IMR-90 (cell line): ENCODE measurements at regions not wholly inside any gene's neighbourhood (a gene's known extent, or its start where the extent isn't known, plus 50 kb on each side); places are given as distances from the start of the nearest gene placed in this dataset.

Source experiments
- ATAC-seq: fragments of 200-7000 bp; cut with Tn5 transposase; 2 replicates; pipeline ENCODE4 v1.9.1; 2020; ENCODE audit warnings: low read depth, mild to moderate bottlenecking, moderate library complexity
- BruUV-seq: library from RNA; stranded (reverse); fragments of 400-500 nt; replicated peaks from 2 replicates; lab custom pipeline; 2021; lab: Mats Ljungman, UMichigan
- CTCF ChIA-PET: fragments of 300-600 bp; formaldehyde crosslinking; extraction: SDS; loops from one replicate; lab custom pipeline; 2021; ENCODE audit warnings: antibody characterized with exemption; lab: Yijun Ruan, JAX
- POLR2A ChIA-PET: fragments of 300-600 bp; sonication (Branson Sonifier 250); formaldehyde crosslinking; loops from one replicate; lab custom pipeline; 2022; ENCODE audit warnings: antibody characterized with exemption; ENCODE audit not compliant: unreplicated experiment; lab: Charles Lee
- DNase-seq: peaks from one replicate; pipeline ENCODE4 v3.0.0; 2013
- H2AFZ ChIP-seq: replicated peaks from 2 replicates; pipeline ENCODE3; 2013; ENCODE audit warnings: low read length, mild to moderate bottlenecking; ENCODE audit not compliant: poor library complexity
- H2AK5ac ChIP-seq: 2 replicates; pipeline ENCODE4 v1.6.1; 2013; ENCODE audit warnings: low read depth, low read length, inconsistent platforms
- H2AK9ac ChIP-seq: replicated peaks from 2 replicates; pipeline ENCODE3; 2013; ENCODE audit warnings: mild to moderate bottlenecking, low read depth, low read length, moderate library complexity; ENCODE audit not compliant: poor library complexity
- H2BK120ac ChIP-seq: 2 replicates; pipeline ENCODE4 v1.6.1; 2013; ENCODE audit warnings: low read depth, low read length, inconsistent platforms
- H2BK15ac ChIP-seq: 3 replicates; pipeline ENCODE4 v1.6.1; 2013; ENCODE audit warnings: low read depth, low read length, inconsistent platforms
- H2BK20ac ChIP-seq: 2 replicates; pipeline ENCODE4 v1.6.1; 2013; ENCODE audit warnings: low read depth, mild to moderate bottlenecking, inconsistent platforms, low read length, moderate library complexity
- H2BK5ac ChIP-seq: 2 replicates; pipeline ENCODE4 v1.6.1; 2013; ENCODE audit warnings: mild to moderate bottlenecking, low read depth, low read length, inconsistent platforms; ENCODE audit not compliant: poor library complexity, severe bottlenecking
- H3K14ac ChIP-seq: replicated peaks from 2 replicates; pipeline ENCODE4 v1.6.1; 2013; ENCODE audit warnings: low read depth, low read length, inconsistent platforms
- H3K18ac ChIP-seq: 2 replicates; pipeline ENCODE4 v1.6.1; 2013; ENCODE audit warnings: low read depth, low read length, control low read depth
- H3K23ac ChIP-seq: 2 replicates; pipeline ENCODE4 v1.6.1; 2013; ENCODE audit warnings: low read depth, low read length, inconsistent platforms
- H3K27ac ChIP-seq: 2 replicates; pipeline ENCODE4 v1.5.1; 2013; ENCODE audit warnings: mild to moderate bottlenecking, control low read depth, low read length; ENCODE audit not compliant: insufficient read depth
- H3K27me3 ChIP-seq: 2 replicates; pipeline ENCODE4 v1.6.1; 2013; ENCODE audit warnings: low read length; ENCODE audit not compliant: control insufficient read depth, insufficient read depth
- H3K36me3 ChIP-seq: 2 replicates; pipeline ENCODE4 v1.6.1; 2013; ENCODE audit warnings: low read length, mixed read lengths; ENCODE audit not compliant: control insufficient read depth, insufficient read depth
- H3K4ac ChIP-seq: 2 replicates; pipeline ENCODE4 v1.6.1; 2013; ENCODE audit warnings: low read depth, low read length, inconsistent platforms
- H3K4me1 ChIP-seq: 2 replicates; pipeline ENCODE4 v1.6.1; 2013; ENCODE audit warnings: low read length, mixed read lengths; ENCODE audit not compliant: control insufficient read depth, insufficient read depth
- H3K4me2 ChIP-seq: 2 replicates; pipeline ENCODE4 v1.6.1; 2013; ENCODE audit warnings: low read depth, mild to moderate bottlenecking, control low read depth, low read length, moderate library complexity
- H3K4me3 ChIP-seq: 2 replicates; pipeline ENCODE4 v1.5.1; 2013; ENCODE audit warnings: low read depth, mild to moderate bottlenecking, control low read depth, low read length, moderate library complexity; ENCODE audit not compliant: insufficient read depth
- H3K56ac ChIP-seq: 2 replicates; pipeline ENCODE4 v1.6.1; 2013; ENCODE audit warnings: low read length, inconsistent platforms; ENCODE audit not compliant: insufficient read depth; ENCODE audit errors: extremely low read depth
- H3K79me1 ChIP-seq, 2 experiments: 2 replicates each; pipeline ENCODE4 v1.6.1; 2013; ENCODE audit warnings: low read length in 2 of 2, inconsistent platforms in 1 of 2, low read depth in 1 of 2
- H3K9ac ChIP-seq: 2 replicates; pipeline ENCODE4 v1.6.1; 2013; ENCODE audit warnings: low read depth, low read length, control low read depth
- H3K9me1 ChIP-seq: 2 replicates; pipeline ENCODE4 v1.6.1; 2013; ENCODE audit warnings: low read length, inconsistent platforms; ENCODE audit not compliant: insufficient read depth
- H3K9me3 ChIP-seq: 2 replicates; pipeline ENCODE4 v1.6.1; 2013; ENCODE audit warnings: low read length; ENCODE audit not compliant: control insufficient read depth, insufficient read depth
- H4K20me1 ChIP-seq: 2 replicates; pipeline ENCODE4 v1.6.1; 2013; ENCODE audit warnings: low read length, inconsistent platforms; ENCODE audit not compliant: insufficient read depth
- H4K5ac ChIP-seq: 2 replicates; pipeline ENCODE4 v1.6.1; 2013; ENCODE audit warnings: mild to moderate bottlenecking, low read depth, low read length, control low read depth
- H4K8ac ChIP-seq, 2 experiments: 2 replicates each; pipeline ENCODE4 v1.6.1; 2013; ENCODE audit warnings: low read depth in 2 of 2, low read length in 2 of 2, control low read depth in 1 of 2, inconsistent platforms in 1 of 2
- H4K91ac ChIP-seq: 2 replicates; pipeline ENCODE4 v1.6.1; 2013; ENCODE audit warnings: low read depth, low read length, inconsistent platforms; ENCODE audit not compliant: insufficient read depth
- BHLHE40 ChIP-seq: fragments of 150-350 bp; IDR thresholded peaks from 2 replicates; pipeline ENCODE4 v1.6.1; 2016; ENCODE audit warnings: mild to moderate bottlenecking, low read depth, low read length
- CEBPB ChIP-seq: IDR thresholded peaks from 2 replicates; pipeline ENCODE4 v1.6.1; 2012; ENCODE audit warnings: low read depth, low read length, improper control_type of control experiment
- CHD1 ChIP-seq: IDR thresholded peaks from 2 replicates; pipeline ENCODE4 v1.6.1; 2012; ENCODE audit warnings: low read depth, low read length, improper control_type of control experiment
- FOS ChIP-seq: fragments of 150-350 bp; IDR thresholded peaks from 2 replicates; pipeline ENCODE4 v1.6.1; 2016; ENCODE audit warnings: low read depth, low read length
- MAFK ChIP-seq: IDR thresholded peaks from 2 replicates; pipeline ENCODE4 v1.6.1; 2012; ENCODE audit warnings: low read depth, low read length, improper control_type of control experiment
- MAZ ChIP-seq: IDR thresholded peaks from 2 replicates; pipeline ENCODE4 v1.6.1; 2012; ENCODE audit warnings: low read depth, mild to moderate bottlenecking, low read length, improper control_type of control experiment, moderate library complexity, borderline replicate concordance
- MXI1 ChIP-seq: IDR thresholded peaks from 2 replicates; pipeline ENCODE4 v1.6.1; 2012; ENCODE audit warnings: low read depth, mild to moderate bottlenecking, low read length, moderate library complexity, borderline replicate concordance
- NFE2L2 ChIP-seq: fragments of 150-350 bp; IDR thresholded peaks from 2 replicates; pipeline ENCODE4 v1.6.1; 2016; ENCODE audit warnings: low read depth, mild to moderate bottlenecking, low read length
- POLR2A ChIP-seq: IDR thresholded peaks from 2 replicates; pipeline ENCODE4 v1.6.1; 2012; ENCODE audit warnings: mild to moderate bottlenecking, low read depth, low read length
- RAD21 ChIP-seq: IDR thresholded peaks from 2 replicates; pipeline ENCODE4 v1.6.1; 2012; ENCODE audit warnings: low read length, improper control_type of control experiment
- RCOR1 ChIP-seq: IDR thresholded peaks from 2 replicates; pipeline ENCODE4 v1.6.1; 2012; ENCODE audit warnings: mild to moderate bottlenecking, low read length, improper control_type of control experiment; ENCODE audit not compliant: insufficient replicate concordance
- RFX5 ChIP-seq: IDR thresholded peaks from 2 replicates; pipeline ENCODE4 v1.8.0; 2012; ENCODE audit warnings: low read depth, mild to moderate bottlenecking, low read length, moderate library complexity
- SMC3 ChIP-seq: fragments of 150-350 bp; IDR thresholded peaks from 2 replicates; pipeline ENCODE4 v1.6.1; 2016; ENCODE audit warnings: low read depth, mild to moderate bottlenecking, antibody characterized with exemption, low read length, moderate library complexity
- WGBS, 2 experiments: methylation state at CpG; one replicate each; pipeline versions ENCODE4 v1.1.5 to v1.1.7; 2013; ENCODE audit warnings: missing lambda C conversion rate in 2 of 2; ENCODE audit not compliant: insufficient read length in 1 of 2; ENCODE audit errors: extremely low coverage in 2 of 2; 5-methylcytosine and 5-hydroxymethylcytosine counted together
- dilution Hi-C: fragments of 300-500 bp; cut with HindIII; formaldehyde crosslinking; loops from one replicate; pipeline ENCODE4 v1.14.3; 2018; ENCODE audit warnings: low sequenced_read_pairs; ENCODE audit not compliant: unreplicated experiment
- in situ Hi-C: fragments of 300-500 bp; cut with MboI; formaldehyde crosslinking; loops from 3 replicates; pipeline ENCODE4 v1.14.3; 2019; ENCODE audit warnings: low sequenced_read_pairs, inconsistent platforms, mixed read lengths
- intact Hi-C: fragments of 100-400 bp; cut with micrococcal nuclease; formaldehyde crosslinking; loops from 2 replicates; pipeline ENCODE4 v1.10.0; 2022
- TF ChIP-seq, protein P1 (sequence below): fragments of 150-350 bp; IDR thresholded peaks from 2 replicates; pipeline ENCODE4 v1.6.1; 2016; ENCODE audit warnings: low read depth, mild to moderate bottlenecking, low read length, moderate library complexity, borderline replicate concordance
- TF ChIP-seq, protein P2 (sequence below): fragments of 150-350 bp; IDR thresholded peaks from 2 replicates; pipeline ENCODE4 v1.6.1; 2017; ENCODE audit warnings: mild to moderate bottlenecking, antibody characterized with exemption, low read length, low read depth
- TF ChIP-seq, protein P3 (sequence below): conservative IDR thresholded peaks from 2 replicates; pipeline ENCODE4 v1.5.1; 2012; ENCODE audit warnings: mild to moderate bottlenecking, low read depth, low read length, improper control_type of control experiment

DNA sequence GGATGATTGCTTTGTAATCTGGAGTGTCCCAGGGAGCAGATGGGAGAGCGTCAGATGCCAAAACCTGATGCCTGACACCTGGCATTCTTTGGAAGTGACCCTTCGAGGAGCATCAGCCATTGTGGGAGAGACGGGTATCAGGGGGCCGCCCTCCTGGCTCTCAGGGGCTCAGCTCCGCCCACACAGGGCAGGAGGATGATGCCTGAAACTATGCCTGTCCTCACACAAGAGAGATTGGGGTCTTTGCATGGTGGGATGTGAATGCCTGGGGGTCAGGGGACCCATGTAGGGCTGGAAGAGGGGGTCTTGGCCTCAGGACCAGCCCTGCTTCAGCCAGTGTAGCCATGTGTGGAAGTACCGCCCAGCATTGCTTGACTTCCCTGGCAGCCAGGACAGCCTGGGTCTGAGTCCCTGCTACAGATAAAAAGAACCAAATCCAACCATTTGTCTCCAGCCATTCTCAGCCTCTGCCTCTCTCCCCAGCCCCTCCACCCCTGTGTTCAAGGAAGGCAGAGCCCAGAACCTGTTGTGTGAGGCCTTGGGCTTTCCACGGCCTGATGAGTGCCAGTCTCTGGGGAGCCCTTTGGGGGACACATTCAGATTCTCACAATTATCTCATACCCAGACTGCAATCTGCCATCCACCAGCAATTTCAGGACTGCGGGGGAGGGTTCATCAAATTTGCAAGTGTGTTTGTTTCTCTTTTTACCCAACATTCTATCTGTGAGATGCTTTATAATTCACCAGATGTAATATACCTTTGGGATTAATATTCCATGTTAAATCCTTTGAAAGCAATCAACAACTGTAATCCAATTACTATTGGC, 371.2 kb downstream of the PREX1 start:
- Histone ChIP-seq H2BK120ac (no peak overlapping the region), H2AK9ac (no peak overlapping the region), H3K36me3 (no peaks in the 10 kb centered on the region), H2BK5ac (no peak overlapping the region), H3K27ac (no peak overlapping the region), H4K8ac (no peak overlapping the region), H3K27me3 (peaks cover 3% of the 10 kb centered on the region; the same call in 1 of the 2 replicates), H3K4me2 (no peak overlapping the region), H3K4me1 (no peaks in the 10 kb centered on the region), H3K18ac (no peak overlapping the region), H3K79me1 (no peaks in the 10 kb centered on the region), H2AFZ (no peak overlapping the region), H3K9ac (no peak overlapping the region), H3K56ac (no peak overlapping the region), H4K5ac (no peak overlapping the region), H2AK5ac (no peak overlapping the region), H3K9me3 (no peaks in the 10 kb centered on the region), H3K14ac (no peak overlapping the region), H2BK15ac (no peak overlapping the region), H2BK20ac (no peak overlapping the region), H3K4ac (no peak overlapping the region), H4K20me1 (no peaks in the 10 kb centered on the region), H3K23ac (no peak overlapping the region), H4K91ac (no peak overlapping the region), H3K9me1 (no peaks in the 10 kb centered on the region), H3K4me3 (no peak overlapping the region)
- no CpG with 5 or more reads among the region's 8 CpGs for WGBS, 2 experiments
- CTCF ChIA-PET = no interaction called here
- POLR2A ChIA-PET = no interaction called here
- DNase-seq = no peak
- dilution Hi-C loops = no loop called here
- ATAC-seq = no peak
- TF ChIP-seq SMC3 (no peak), RAD21 (no peak), BHLHE40 (no peak), RCOR1 (no peak), RFX5 (no peak), MXI1 (no peak), NFE2L2 (no peak), CHD1 (no peak), CEBPB (no peak), POLR2A (no peak), MAFK (no peak), MAZ (no peak), FOS (no peak)
- TF ChIP-seq, protein P1, sequence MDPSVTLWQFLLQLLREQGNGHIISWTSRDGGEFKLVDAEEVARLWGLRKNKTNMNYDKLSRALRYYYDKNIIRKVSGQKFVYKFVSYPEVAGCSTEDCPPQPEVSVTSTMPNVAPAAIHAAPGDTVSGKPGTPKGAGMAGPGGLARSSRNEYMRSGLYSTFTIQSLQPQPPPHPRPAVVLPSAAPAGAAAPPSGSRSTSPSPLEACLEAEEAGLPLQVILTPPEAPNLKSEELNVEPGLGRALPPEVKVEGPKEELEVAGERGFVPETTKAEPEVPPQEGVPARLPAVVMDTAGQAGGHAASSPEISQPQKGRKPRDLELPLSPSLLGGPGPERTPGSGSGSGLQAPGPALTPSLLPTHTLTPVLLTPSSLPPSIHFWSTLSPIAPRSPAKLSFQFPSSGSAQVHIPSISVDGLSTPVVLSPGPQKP = no peak
- TF ChIP-seq, protein P2, sequence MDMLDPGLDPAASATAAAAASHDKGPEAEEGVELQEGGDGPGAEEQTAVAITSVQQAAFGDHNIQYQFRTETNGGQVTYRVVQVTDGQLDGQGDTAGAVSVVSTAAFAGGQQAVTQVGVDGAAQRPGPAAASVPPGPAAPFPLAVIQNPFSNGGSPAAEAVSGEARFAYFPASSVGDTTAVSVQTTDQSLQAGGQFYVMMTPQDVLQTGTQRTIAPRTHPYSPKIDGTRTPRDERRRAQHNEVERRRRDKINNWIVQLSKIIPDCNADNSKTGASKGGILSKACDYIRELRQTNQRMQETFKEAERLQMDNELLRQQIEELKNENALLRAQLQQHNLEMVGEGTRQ = no peak
- TF ChIP-seq, protein P3, sequence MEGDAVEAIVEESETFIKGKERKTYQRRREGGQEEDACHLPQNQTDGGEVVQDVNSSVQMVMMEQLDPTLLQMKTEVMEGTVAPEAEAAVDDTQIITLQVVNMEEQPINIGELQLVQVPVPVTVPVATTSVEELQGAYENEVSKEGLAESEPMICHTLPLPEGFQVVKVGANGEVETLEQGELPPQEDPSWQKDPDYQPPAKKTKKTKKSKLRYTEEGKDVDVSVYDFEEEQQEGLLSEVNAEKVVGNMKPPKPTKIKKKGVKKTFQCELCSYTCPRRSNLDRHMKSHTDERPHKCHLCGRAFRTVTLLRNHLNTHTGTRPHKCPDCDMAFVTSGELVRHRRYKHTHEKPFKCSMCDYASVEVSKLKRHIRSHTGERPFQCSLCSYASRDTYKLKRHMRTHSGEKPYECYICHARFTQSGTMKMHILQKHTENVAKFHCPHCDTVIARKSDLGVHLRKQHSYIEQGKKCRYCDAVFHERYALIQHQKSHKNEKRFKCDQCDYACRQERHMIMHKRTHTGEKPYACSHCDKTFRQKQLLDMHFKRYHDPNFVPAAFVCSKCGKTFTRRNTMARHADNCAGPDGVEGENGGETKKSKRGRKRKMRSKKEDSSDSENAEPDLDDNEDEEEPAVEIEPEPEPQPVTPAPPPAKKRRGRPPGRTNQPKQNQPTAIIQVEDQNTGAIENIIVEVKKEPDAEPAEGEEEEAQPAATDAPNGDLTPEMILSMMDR = no peak
- BruUV-seq = no TSS peak
- in situ Hi-C loops = no loop called here
- intact Hi-C loops = no loop called here
